ENCODE measurements at regions not wholly inside any gene's neighbourhood (a gene's known extent, or its start where the extent isn't known, plus 50 kb on each side); places are given as distances from the start of the nearest gene placed in this dataset.
"Not testable (repeated sequence)": the region's sequence is repeated elsewhere in the genome, so short reads cannot be mapped to it uniquely, and the experiment has no call there.

DNA sequence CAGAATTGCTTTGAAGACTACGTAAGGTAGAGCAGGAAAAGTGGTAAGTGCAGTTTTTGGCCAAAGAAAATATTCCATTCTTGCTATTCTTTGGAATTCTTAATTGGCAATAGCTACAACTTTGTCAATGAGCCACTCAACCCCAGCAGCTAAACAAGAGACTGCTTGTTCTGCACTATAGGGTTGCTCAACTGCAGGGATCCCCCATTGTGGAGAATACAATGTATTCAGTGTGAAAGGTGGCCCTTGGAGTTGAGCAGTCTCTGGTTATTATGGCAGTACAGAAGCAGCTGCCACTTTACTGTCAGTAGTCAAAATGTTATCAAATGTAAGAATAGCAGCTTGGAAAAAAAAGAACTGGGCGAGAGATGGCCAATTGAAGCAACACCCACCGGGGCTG is 808.7 kb downstream of the CENPC start:
- no peak overlapping the region for H3K4me3 ChIP-seq
- no peak for TF ChIP-seq POLR2AphosphoS5 (IDR thresholded peaks at IDR 0.05)
- TF ChIP-seq POLR2A (IDR thresholded peaks at IDR 0.05) = no peak
- TF ChIP-seq, protein P1, sequence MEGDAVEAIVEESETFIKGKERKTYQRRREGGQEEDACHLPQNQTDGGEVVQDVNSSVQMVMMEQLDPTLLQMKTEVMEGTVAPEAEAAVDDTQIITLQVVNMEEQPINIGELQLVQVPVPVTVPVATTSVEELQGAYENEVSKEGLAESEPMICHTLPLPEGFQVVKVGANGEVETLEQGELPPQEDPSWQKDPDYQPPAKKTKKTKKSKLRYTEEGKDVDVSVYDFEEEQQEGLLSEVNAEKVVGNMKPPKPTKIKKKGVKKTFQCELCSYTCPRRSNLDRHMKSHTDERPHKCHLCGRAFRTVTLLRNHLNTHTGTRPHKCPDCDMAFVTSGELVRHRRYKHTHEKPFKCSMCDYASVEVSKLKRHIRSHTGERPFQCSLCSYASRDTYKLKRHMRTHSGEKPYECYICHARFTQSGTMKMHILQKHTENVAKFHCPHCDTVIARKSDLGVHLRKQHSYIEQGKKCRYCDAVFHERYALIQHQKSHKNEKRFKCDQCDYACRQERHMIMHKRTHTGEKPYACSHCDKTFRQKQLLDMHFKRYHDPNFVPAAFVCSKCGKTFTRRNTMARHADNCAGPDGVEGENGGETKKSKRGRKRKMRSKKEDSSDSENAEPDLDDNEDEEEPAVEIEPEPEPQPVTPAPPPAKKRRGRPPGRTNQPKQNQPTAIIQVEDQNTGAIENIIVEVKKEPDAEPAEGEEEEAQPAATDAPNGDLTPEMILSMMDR (IDR thresholded peaks at IDR 0.05 in 8 of 11, conservative IDR thresholded peaks at IDR 0.05 in 3 of 11) = no peak
- H3K36me3 ChIP-seq = no peaks in the 10 kb centered on the region
- DNase-seq = no peak
- H3K9me3 ChIP-seq = no peaks in the 10 kb centered on the region
- 77 to 88% (median 82%) methylated on average over 3 of the region's 3 CpGs for WGBS, 5 donors
- no peaks in the 10 kb centered on the region for H3K4me1 ChIP-seq
- no peaks in the 10 kb centered on the region for H3K27me3 ChIP-seq (replicated peaks in 1 of 7)
- intact Hi-C loops (cut with DNase I; ENCODE audit: low total_unique reads) = no loop called here
- no peak overlapping the region for H3K27ac ChIP-seq

DNA sequence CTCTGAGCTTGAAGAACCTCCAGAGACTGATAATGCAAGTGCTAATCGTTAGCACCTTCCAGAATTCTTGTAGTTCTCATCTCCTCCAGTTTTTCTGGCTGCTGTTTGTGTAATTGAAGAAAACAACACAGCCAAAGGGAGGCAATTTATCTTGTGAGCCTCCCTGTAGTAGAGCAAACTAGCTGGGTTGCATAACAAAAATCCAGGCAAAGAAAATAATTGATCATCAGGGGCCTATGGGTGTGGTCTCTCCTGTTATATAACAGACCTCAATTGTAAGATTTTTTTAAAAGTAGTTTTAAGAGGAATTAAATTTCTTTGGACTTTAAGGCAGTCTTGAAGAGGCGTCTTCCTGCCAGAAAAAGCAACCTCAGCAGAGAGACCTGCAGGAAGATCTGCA is 817.0 kb downstream of the CENPC start:
- TF ChIP-seq, protein P1 (IDR thresholded peaks at IDR 0.05 in 8 of 11, conservative IDR thresholded peaks at IDR 0.05 in 3 of 11) = no peak
- TF ChIP-seq POLR2AphosphoS5 (IDR thresholded peaks at IDR 0.05) = no peak
- no peak for TF ChIP-seq POLR2A (IDR thresholded peaks at IDR 0.05)
- intact Hi-C loops (cut with DNase I; ENCODE audit: low total_unique reads) = no loop called here

DNA sequence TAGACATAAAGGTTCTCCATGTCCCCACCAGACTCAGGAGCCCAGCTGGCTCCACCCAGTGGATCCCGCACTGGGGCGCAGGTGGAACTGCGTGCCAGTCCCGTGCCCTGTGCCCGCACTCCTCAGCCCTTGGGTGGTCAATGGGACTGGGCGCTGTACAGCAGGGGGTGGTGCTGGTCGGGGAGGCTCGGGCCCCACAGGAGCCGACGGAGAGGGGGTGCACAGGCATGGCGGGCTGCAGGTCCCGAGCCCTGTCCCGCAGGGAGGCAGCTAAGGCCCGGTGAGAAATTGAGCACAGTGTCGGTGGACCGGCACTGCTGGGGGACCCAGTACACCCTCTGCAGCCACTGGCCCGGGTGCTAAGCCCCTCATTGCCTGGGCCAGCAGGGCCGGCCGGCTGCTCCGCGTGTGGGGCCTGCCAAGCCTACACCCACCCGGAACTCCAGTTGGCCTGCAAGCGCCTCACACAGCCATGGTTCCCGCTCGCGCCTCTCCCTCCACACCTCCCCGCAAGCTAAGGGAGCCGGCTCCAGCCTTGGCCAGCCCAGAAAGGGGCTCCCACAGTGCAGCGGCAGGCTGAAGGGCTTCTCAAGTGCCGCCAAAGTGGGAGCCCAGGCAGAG is 832.9 kb downstream of the CENPC start:
- H3K27ac ChIP-seq; H3K4me1 ChIP-seq; H3K36me3 ChIP-seq; DNase-seq; H3K27me3 ChIP-seq (replicated peaks in 1 of 7); intact Hi-C loops (cut with DNase I; ENCODE audit: low total_unique reads); H3K4me3 ChIP-seq: not testable (repeated sequence)
- H3K9me3 ChIP-seq = peaks cover 0 to 22% (median 0%) of the 10 kb centered on the region in 8 donors
- 91 to 96% (median 96%) methylated on average over 15 to 30 of the region's 30 CpGs for WGBS, 5 donors

More for the DNA sequence above, 817.0 kb downstream of the CENPC start:
- DNase-seq = no peak
- Histone ChIP-seq H3K4me3 (no peak overlapping the region), H3K27me3 (replicated peaks in 1 of 7) (no peaks in the 10 kb centered on the region), H3K36me3 (no peaks in the 10 kb centered on the region), H3K4me1 (no peaks in the 10 kb centered on the region), H3K27ac (no peak overlapping the region), H3K9me3 (no peaks in the 10 kb centered on the region)
- WGBS, 5 donors = 31 to 70% (median 53%) methylated on average over 2 of the region's 2 CpGs

DNA sequence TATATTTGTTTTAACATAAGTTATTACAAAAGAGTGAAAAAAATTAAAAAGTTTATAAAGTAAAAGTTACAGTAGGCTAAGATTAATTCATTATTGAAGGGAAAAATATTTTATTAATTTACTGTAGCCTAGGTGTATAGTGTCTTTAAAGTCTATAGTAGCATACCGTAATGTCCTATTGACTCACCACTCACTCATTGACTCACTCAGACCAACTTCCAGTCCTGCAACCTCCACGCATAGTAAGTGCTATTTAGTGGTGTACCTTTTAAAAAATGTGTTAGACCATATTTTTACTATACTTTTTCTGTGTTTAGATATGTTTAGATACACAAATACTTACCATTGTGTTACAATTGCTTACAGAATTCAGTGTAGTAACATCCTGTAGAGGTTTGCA is 841.1 kb downstream of the CENPC start:
- Histone ChIP-seq H3K4me3 (no peak overlapping the region), H3K27ac (no peak overlapping the region), H3K36me3 (no peaks in the 10 kb centered on the region), H3K4me1 (no peaks in the 10 kb centered on the region), H3K27me3 (replicated peaks in 1 of 7) (no peaks in the 10 kb centered on the region), H3K9me3 (peaks cover 0 to under 1% (median 0%) of the 10 kb centered on the region in 8 donors)
- 78 to 89% (median 87%) methylated on average over 2 of the region's 2 CpGs for WGBS, 5 donors
- no peak for DNase-seq
- TF ChIP-seq POLR2AphosphoS5 (IDR thresholded peaks at IDR 0.05) (no peak), POLR2A (IDR thresholded peaks at IDR 0.05) (no peak)
- TF ChIP-seq, protein P1 (IDR thresholded peaks at IDR 0.05 in 8 of 11, conservative IDR thresholded peaks at IDR 0.05 in 3 of 11) = no peak
- intact Hi-C loops (cut with DNase I; ENCODE audit: low total_unique reads) = no loop called here

DNA sequence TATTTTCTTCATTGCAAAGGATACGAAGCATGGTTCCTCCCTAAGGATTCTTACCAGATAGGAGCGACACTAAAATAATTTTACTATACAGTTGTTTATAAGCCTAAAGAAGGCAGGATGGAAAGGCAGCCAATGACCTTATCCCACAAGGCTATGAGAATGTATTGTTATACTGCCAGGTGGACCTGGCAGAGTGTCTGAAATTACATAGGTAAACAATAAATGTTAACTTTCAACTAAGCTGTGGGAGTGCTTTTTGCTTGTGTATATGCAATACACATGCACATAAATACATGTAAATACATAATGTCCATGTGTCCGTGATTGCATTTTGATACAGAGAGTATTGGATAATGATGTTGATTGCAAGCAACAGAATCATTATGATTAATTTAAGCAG is 850.6 kb downstream of the CENPC start:
- intact Hi-C loops (cut with DNase I; ENCODE audit: low total_unique reads) = no loop called here
- H3K4me3 ChIP-seq = no peak overlapping the region
- no peak overlapping the region for H3K27ac ChIP-seq
- H3K9me3 ChIP-seq = peaks cover 0 to 11% (median 0%) of the 10 kb centered on the region in 8 donors
- no peaks in the 10 kb centered on the region for H3K36me3 ChIP-seq
- 85 to 91% (median 87%) methylated on average over 3 of the region's 3 CpGs for WGBS, 5 donors
- H3K4me1 ChIP-seq = no peaks in the 10 kb centered on the region
- TF ChIP-seq POLR2AphosphoS5 (IDR thresholded peaks at IDR 0.05) = no peak
- TF ChIP-seq, protein P1 (IDR thresholded peaks at IDR 0.05 in 8 of 11, conservative IDR thresholded peaks at IDR 0.05 in 3 of 11) = no peak
- no peak for TF ChIP-seq POLR2A (IDR thresholded peaks at IDR 0.05)
- H3K27me3 ChIP-seq (replicated peaks in 1 of 7) = no peaks in the 10 kb centered on the region
- no peak for DNase-seq
